SHP77 treated with DMSO at 0.1 percent for 48 hours (cell line): ENCODE measurements at regions not wholly inside any gene's neighbourhood (a gene's known extent, or its start where the extent isn't known, plus 50 kb on each side); places are given as distances from the start of the nearest gene placed in this dataset.
A peak's percentile ranks its signal among the peaks of the same experiment; 100 is the strongest.

Experiments used
- DNase-seq: peaks from one replicate; lab custom pipeline; 2025; lab: John Stamatoyannopoulos, UW

DNA sequence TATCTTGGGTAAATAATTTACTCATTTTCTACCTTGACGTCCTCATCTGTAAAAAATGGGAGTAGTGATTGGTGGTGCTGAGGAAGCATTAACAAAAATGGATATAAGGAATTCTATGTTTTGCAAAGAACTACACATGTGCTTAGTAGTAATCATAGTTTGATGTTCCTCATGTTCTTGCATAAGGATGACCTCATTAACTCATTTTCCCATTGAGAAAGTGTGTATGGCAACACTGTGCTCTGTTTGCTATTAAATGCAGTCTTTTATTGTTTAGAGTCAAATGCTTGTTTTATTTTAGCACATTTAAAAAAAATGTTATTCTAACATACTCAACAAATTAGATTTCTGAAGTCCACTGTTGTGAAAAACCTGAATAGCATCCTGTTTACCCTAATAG lies 211.2 kb upstream of the RSPO3 start:
- DNase-seq: no peak

DNA sequence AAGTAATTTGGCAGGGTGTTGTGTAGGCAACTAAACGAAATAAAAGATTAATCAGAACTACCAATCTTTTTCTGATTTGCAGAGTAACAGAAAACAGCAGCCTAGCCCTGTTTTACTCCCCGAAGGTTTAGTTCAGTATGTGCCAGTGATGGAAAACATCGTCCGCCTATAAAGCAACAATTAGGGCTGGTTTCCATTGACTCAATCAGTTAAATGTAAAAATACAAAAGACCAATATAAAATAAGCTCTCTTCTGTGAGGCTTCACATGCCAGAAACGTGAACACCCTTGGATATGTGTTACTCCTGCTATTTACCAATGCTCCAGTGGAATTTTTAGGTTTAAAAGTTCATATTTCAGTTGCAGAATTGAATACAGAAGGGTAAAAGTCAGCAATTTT lies 210.5 kb upstream of the RSPO3 start:
- DNase-seq: no peak

DNA sequence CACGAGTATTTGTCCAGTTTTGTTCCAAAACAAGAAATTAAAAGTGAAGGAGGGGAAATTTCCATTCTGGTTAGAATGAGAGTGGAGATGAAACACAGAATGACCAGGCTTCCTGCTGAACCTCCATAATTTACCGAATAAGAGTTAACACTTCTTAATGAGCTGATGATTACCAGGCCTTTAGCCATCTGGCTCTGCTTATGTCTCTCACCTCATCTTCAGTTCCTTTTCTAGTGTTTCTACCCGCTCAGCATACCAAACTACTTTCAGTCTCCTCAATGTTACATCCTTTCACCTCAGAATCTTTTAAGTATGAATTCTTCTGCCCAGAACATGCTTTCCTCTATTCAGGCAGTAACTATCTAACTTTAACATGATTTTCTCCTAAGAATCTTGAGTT lies 209.0 kb upstream of the RSPO3 start:
- DNase-seq: no peak

DNA sequence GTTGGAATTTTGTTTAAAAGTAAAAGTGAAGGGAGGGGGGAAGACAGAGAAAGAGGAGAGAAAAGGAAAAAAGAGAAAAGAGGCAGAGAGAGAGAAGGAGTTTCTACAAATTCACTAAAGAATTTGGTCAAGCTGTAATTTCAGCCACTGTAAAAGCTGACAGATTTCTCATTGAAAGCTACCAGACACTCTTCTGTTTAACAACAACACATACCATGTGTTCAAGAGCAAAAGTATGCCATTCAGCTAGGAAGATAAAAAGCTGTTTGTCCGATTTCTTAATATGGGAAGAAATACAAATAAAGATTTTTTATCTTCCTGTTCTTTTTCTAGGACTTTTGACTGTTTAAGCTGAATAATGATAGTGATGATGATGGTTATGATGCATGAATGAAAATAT lies 204.8 kb upstream of the RSPO3 start:
- no peak for DNase-seq

DNA sequence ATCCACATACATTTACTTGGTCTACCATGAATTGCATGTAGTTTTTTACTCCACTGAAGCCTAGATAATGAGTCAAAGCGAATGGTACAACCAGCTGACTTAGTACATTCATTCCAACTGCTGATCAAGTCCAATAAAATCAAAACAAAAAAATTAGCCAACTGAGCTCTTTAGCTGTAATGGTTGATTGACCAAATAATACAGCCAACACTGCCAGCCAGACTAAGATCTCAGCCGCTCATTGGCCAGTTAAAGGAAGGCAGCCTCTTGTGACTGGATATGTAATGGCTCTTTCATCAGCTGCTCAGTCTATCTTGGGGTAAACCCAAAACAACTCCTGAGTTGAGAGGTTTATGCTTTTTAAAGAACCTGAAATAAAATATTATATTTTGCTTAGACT lies 204.3 kb upstream of the RSPO3 start:
- no peak for DNase-seq

DNA sequence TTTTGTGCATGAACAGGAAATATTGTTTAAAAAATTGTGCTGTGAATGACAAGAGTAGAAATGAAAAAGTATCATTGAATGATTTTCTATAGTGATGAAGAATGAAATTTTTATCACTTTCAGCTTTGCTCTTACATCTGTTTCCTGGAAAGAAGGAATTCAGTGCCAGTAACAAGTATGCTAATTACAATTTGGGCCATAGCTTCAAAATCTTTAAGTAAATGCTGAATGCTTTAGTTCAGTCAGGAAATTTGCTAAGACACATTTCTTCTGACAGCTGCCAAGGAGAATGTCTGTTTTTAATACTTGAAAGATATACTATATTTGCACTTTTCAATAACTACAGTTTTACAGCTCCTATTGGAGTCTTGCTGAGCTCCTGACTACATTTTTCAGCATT lies 203.7 kb upstream of the RSPO3 start:
- DNase-seq: no peak

DNA sequence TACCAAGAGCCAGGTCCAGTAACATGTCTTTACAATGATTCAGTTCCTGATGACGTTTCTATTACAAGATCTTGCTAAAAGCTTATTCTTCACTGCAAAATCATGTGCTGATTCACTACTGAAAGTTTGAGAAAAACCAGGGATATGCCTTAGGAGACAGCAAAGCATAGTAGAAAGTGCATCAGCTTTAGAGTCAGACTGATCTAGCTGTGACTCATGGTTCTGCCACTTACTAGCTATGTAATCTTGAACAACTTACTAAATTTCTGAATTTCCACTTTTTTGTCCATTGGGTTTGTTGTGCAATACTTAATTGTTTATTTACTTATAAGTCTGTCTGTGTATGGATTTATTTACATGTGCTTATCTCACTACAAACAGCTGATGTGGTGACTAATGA lies 198.5 kb upstream of the RSPO3 start:
- DNase-seq: no peak

DNA sequence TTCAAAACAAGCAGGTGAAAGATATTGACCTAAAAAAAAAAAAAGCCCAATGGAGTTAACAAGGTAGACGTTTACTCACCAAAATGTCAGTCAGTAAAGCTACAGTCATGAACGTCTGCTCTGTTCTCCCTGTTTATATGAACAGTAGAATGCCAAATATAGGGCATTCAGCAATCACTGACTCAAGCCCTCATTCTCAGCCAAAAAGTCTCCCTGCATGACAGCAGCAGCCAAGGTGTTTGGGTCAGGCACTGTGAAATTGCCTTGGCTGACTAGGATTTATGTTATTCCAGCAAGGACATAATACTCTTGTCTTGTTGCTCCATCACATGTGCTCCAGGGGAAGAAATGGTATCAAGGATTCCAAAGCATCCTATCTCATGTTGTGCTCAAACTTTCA lies 194.7 kb upstream of the RSPO3 start:
- DNase-seq: no peak

DNA sequence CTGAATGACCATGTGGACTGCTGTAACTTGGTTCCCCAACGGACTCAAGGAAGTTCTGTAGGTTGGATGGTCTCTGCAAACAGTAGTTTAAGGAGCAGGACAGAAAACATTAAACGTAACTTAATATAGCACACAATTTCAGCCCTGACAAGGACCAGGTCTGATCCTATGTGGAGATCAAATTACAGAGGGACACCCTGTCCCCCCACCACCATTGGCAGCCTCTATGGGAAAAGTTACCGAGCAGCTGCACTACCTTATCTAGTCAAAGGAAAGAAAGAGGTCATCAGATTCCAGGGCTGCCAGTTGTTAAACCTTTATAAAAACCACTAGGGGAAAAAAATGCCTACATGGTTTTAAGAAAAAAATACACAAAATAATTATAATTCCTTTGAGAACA lies 191.5 kb upstream of the RSPO3 start:
- no peak for DNase-seq

DNA sequence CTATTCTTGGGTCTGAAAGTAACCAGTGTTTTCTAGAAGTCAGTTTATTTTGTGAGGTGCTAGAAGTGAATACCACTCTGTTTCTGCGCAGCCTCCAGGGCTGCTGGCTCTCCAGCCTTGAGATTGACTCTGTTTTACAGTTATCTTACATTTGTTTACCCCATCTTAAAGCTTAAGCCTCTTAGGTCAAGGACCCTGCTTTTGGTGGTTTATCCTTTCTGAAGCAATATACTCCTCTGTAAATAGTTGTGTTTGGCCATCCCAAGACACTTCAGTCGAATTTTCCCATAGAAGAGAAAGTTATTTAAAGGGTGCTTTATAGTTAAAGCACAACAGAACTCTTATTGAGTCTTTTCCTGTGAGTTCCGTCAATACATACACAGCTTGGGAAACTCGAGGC lies 190.6 kb upstream of the RSPO3 start:
- no peak for DNase-seq

DNA sequence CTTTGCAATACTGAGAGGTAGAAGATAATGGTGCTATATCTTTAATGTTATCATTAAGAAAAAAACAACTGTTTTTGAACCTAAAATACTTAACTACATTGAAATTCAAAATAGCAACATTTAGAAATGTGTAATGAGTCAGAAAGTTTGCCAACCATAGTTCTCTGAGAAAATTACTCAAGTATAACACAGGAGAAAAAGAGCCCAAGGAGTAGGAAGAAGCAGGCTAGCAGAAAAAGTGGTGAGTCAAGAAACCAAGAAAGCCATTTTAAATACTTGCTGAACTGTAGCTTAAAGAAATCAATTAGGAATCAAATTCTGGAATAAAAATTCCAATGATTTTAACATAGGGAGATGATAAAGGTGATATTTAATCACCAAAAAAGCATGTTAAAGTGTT lies 181.0 kb upstream of the RSPO3 start:
- no peak for DNase-seq

DNA sequence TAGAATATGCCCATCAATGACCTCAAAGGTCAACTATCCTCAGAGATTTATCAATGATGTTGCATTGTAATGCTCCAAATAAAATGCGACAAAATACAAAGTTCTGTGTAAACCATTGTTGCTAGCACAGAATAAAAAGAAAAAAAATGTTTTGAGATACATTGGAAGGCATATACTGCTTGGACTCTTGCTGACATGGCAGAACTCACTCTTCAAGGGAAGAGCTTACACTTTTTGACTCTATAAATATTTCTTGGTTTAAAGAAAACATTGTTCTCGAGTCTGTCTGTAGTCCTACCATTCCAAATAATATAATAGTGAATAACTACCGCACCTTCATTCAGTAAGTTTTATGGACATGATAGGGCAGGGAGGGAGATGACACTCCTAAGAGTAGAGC lies 178.7 kb upstream of the RSPO3 start:
- DNase-seq: no peak

DNA sequence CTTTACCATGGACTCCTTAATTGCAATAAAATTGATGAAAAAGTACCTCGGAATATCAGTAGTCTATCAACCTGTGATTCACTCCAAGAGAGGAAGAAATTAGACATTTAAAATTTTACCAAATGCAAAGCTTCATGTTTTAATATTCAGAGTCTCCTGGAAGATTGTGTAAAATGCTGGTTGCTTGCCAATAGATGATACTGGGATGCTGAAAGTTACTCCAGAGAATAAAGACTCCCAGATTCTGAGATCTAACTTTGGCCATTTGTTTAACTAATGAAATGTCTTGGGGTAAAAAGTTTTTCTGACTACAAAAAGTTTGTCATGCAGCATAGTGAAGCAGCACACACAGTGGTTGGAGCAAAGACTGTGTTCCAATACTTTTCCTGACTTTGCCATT lies 176.7 kb upstream of the RSPO3 start:
- DNase-seq: no peak

DNA sequence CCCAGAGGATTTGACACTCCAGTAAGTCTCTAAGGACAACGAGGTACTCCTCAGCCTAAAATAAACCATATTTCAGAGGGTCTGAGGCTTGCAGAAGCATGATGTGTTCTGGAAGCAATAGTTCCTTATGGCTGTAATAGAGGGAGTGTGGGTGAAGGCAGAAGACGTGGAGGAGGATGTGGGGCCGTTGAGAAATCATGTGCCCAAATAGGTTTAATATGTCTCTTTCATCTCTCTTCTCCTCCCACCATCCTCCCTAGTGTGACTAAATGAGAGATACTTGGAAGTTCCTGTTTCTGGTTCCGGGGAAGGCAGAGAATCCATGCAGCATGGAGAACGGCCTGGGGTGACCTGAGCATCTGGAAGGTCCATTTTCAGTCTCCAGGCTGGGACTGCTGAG lies 174.0 kb upstream of the RSPO3 start:
- DNase-seq: no peak

DNA sequence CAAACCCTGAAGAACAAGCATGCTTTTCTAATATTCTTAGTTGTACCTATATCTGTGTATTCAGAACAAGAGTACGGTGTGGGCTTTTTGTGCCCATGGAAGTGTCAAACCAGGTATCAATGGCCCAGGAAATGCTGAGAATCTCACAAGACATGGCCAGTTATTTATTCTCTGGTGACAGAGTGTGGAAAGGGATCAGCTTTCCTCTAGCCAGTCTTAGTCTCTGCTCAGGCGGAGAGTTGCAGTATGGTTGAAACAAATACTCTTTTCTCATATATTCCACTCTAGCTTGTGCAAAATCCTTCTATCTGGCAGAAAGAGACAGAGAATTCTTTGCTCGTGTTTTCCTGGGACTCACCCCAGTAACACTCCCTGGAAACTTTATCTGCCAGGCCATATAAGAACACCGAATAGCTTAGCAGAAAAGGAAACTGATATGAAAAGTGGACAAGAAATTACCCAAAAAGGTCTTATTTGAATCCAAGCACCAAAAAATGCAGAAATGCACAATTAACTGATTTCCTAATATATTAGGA lies 173.3 kb upstream of the RSPO3 start:
- DNase-seq: no peak

DNA sequence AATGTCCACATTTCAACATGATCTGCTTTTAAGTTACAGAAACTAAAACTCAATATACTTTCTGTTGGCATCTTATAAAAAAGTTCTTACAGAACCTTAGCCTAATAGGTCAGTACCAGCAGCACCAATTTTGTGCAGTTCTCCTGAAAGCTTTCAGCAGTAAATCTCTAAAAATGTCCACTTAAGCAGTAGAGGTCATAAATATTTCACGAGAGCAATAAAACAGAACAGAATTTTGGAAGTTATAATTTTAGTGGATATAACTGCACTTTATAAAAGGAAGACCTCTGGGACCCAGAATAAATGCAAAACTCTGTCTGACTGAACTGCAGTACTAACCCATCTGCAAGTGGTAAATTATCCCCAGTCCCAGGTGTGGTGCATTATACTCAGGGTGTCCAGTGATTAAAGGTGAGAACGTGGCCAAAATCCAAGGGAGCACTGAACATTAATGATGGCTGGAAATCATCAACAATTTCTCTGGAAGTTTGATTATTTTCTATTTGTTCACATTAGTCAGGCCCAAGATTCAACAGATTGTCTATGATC lies 172.6 kb upstream of the RSPO3 start:
- DNase-seq: no peak

DNA sequence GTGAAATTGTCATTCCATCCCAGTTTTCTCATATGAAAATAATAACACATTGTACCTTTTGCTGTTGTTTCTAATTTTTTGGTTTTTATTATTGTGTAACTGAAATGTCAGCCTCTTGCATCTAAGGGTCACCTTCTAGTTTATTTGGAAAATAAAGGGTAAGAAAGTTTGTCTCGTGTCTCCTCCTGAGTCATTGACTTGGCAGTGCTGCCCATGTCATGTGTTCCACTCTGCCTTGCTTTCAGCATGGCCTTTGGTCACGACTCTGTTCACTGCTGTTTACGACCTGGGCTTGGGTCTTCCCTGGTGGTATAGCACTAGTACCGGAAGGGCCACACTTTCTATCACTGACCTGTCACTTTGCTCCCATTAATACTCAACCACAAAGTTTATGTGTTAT lies 171.4 kb upstream of the RSPO3 start:
- DNase-seq: no peak

DNA sequence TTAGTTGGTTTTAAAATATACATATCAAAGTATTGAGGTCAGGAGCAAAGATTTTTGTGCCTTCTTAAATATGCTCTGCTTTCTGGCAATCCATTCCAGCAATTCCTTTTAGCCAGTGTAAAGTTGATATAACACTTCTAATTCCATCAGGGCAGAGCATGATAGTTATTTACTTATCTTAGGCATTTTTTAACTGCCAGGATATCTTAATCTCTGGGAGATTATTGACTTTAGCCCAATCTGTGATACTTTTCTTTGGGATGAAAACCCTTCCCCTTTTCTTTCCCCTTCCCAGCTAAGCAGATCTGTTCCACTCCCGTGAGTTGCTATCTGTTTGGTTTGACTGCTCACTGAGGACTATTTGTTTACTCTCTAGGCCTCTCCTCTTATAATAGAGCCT lies 168.7 kb upstream of the RSPO3 start:
- no peak for DNase-seq

DNA sequence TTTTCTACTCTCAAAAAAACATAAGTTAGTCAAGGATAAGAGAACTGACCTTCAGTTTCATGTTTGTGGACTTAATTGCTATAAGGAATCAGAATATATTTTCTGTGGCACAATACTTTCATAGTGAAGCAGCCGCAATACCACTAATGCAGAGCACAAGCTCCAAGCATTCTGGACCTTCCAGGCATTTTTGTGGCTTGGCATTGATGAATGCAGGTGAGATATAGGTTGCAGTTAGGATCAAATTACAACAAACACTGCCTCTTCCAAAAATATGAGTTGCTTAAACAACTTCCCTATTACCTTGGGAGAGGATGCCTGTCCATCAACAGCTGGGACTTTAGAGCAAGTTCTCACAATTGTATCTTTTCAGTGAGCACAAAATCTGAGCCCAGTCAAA lies 162.8 kb upstream of the RSPO3 start:
- no peak for DNase-seq

DNA sequence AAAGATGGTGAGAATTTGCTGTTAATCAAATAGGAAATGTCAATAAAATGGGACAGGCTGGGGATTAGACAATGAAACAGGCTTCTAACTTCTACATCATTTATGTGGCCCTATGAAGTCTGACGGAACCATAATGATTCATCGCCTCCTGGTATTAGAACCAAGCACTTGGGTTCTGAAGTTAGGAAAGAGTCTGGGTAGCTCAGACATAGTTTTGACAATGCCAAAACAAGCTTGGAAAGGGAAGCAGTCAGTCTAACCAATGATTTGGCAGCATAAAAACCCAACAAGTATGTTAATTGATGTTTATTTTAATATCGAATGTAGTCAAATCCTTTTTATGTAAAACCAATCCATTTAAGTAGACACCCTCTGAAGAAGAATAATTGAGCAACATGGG lies 160.8 kb upstream of the RSPO3 start:
- no peak for DNase-seq

DNA sequence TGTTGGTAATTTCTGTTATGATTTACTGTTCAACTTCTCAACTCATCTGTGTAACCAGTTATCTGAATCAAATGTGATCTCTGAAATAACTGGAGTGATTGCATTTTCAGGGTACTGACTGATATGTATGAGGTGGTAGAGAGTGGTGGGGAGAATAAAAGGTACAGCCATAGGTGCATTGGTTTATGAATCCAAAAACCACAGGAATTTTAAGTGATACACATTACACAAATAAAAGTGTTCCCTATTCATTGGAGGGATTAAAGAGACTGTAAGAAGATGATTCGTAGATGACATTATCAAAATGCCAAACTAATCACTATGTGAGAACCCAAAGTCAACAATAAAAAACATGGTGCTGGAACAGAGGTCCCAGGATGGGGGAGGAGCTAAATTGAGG lies 158.7 kb upstream of the RSPO3 start:
- no peak for DNase-seq

DNA sequence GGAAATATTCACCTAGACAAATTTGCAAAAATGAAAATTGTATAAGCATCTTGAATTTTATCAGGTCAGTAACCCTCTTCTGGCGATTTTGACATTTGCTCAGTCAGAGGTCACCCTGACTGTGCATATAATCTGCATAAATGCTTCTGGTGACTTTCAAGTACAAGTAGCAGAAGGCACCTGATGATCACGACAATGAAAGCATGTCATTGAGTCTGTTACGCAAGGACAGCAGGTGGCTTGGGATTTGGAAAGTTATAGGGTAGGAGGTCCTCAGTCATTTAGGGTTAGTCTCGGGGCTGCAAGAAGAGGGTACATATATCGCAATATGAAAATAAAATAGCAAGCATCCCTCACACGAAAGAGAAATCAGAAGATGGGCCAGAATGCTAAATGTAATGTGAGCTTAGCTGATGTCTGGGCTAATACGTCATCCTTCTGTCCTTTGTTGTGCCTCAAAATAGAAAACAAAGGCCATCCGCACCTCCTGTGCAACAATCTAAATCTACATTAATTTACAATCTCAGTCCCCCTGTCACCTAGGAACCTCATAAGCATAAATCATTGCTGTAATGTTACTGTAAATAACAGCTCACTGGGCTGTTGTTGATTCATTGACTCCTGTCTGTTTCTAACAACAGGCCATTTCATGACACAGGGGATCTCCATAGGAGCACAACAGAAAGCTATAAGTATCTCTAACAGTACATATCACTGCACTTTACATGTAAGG lies 155.2 kb upstream of the RSPO3 start:
- DNase-seq: peak; percentile 39

DNA sequence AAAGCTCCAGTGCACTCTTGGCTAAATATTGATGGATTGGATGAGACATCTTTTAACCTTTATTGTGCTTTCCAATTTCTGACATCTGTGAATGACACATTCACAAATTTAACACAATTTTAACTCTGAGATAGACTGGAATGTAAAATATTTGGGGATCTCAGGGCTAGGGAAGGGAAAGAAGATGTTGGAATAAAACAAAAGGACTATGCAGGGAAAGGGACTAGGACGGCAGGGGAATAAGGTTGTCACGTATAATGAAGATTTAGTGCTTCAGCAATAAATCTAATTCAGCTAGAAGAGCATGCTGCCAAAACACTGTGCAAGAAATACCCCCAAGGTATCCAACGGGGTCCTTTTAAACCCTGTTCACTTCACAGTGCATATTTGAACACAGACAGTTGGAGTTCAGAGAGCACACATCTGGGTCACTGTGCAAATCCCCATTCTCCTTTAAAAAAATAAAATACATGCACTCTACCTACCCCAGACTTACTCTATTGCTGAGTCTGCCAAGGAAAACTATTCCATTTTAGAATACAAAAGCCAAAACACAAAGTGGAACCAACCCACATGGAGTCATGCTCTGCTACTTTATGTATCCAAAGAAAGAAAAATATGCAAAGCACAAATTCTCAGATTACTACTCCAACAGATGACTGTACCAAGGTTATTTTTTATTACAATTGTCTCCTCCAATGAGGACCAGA lies 151.0 kb upstream of the RSPO3 start:
- DNase-seq: no peak
